Aorta (tissue), 5 donors: ENCODE measurements at regions not wholly inside any gene's neighbourhood (a gene's known extent, or its start where the extent isn't known, plus 50 kb on each side); places are given as distances from the start of the nearest gene placed in this dataset.
"Not testable (repeated sequence)": the region's sequence is repeated elsewhere in the genome, so short reads cannot be mapped to it uniquely, and the experiment has no call there.

ENCODE experiments used
- ATAC-seq: fragments of 200-7000 bp; cut with Tn5 transposase; one replicate; pipeline ENCODE4 v1.9.1; 2022; ENCODE audit warnings: moderate library complexity; ENCODE audit not compliant: low FRiP score
- DNase-seq, 2 donors: peaks; one replicate each; pipeline ENCODE4 v3.0.0-alpha.2; 2020
- H3K27ac ChIP-seq, 2 donors: one replicate each; pipeline ENCODE4 v1.5.1; 2013; ENCODE audit warnings: low read length in 2 of 2, mild to moderate bottlenecking in 2 of 2, moderate library complexity in 2 of 2, control low read depth in 1 of 2, inconsistent platforms in 1 of 2, low read depth in 1 of 2
- H3K27me3 ChIP-seq, 2 donors: one replicate each; pipeline ENCODE4 v1.6.1; 2013; ENCODE audit warnings: control low read depth in 1 of 2, low read length in 1 of 2, mild to moderate bottlenecking in 1 of 2, moderate library complexity in 1 of 2; ENCODE audit not compliant: insufficient read depth in 2 of 2, control insufficient read depth in 1 of 2
- H3K36me3 ChIP-seq, 2 donors: one replicate each; pipeline ENCODE4 v1.6.1; 2013; ENCODE audit warnings: control low read depth in 1 of 2, low read length in 1 of 2, mild to moderate bottlenecking in 1 of 2; ENCODE audit not compliant: insufficient read depth in 2 of 2, control insufficient read depth in 1 of 2
- H3K4me1 ChIP-seq, 2 donors: one replicate each; pipeline ENCODE4 v1.6.1; 2013; ENCODE audit warnings: low read length in 2 of 2, control low read depth in 1 of 2, mild to moderate bottlenecking in 1 of 2, moderate library complexity in 1 of 2; ENCODE audit not compliant: insufficient read depth in 2 of 2, control insufficient read depth in 1 of 2
- H3K4me3 ChIP-seq, 2 donors: one replicate each; pipeline ENCODE4 v1.5.1; 2013; ENCODE audit warnings: low read length in 2 of 2, control low read depth in 1 of 2, mild to moderate bottlenecking in 1 of 2
- H3K9me3 ChIP-seq: one replicate; pipeline ENCODE4 v1.6.1; 2013; ENCODE audit warnings: mild to moderate bottlenecking, low read length; ENCODE audit not compliant: control insufficient read depth
- WGBS, 2 donors: extraction: QIAGEN DNeasy Blood & Tissue Kit; methylation state at CpG; one replicate each; pipeline ENCODE4 v1.1.7; 2013; 5-methylcytosine and 5-hydroxymethylcytosine counted together
- intact Hi-C, 2 donors: fragments of 100-400 bp; cut with DNase I; formaldehyde crosslinking; loops; one replicate each; pipeline versions ENCODE4 v1.14.2 to v1.15.0; 2022
- donor health status: healthy with polysubstance abuse.
- donor health status: Bipolar disorder and iron deficiency.
- donor health status: DM: no; HTN: no; CAD: no.
- donor health status: DM: no; HTN: no; CAD: no.
- donor health status: DM: yes; HTN: yes; CAD: no.

- intact Hi-C loops, H3K9me3 ChIP-seq, H3K4me3 ChIP-seq, H3K27me3 ChIP-seq, ATAC-seq, H3K4me1 ChIP-seq, H3K36me3 ChIP-seq, H3K27ac ChIP-seq, DNase-seq: not testable (repeated sequence)
- no CpG with 5 or more reads among the region's 1 CpG for WGBS, 2 donors
Measured at GRCh38 chr1:120308940-120309578, 105.8 kb upstream of the NBPF8 start.

- H3K4me1 ChIP-seq, H3K4me3 ChIP-seq, H3K9me3 ChIP-seq, H3K27ac ChIP-seq, H3K27me3 ChIP-seq, DNase-seq, H3K36me3 ChIP-seq, intact Hi-C loops: not testable (repeated sequence)
- no CpG with 5 or more reads among the region's 3 CpGs for WGBS, 2 donors
- ATAC-seq: peak; percentile 92
Measured at GRCh38 chr1:120305046-120305445, 109.8 kb upstream of the NBPF8 start.

GRCh38 chr1:120304341-120304740 lies 110.5 kb upstream of the NBPF8 start:
- H3K27me3 ChIP-seq, H3K4me3 ChIP-seq, ATAC-seq, DNase-seq, H3K27ac ChIP-seq, H3K4me1 ChIP-seq, H3K36me3 ChIP-seq, H3K9me3 ChIP-seq, intact Hi-C loops: not testable (repeated sequence)
- no CpG with 5 or more reads among the region's 2 CpGs for WGBS, 2 donors

- DNase-seq, H3K4me1 ChIP-seq, H3K27me3 ChIP-seq, H3K9me3 ChIP-seq, H3K27ac ChIP-seq, H3K36me3 ChIP-seq, H3K4me3 ChIP-seq, intact Hi-C loops: not testable (repeated sequence)
- ATAC-seq: peak; percentile 46
- WGBS, 2 donors: 85 to 95% methylated on average over 2 of the region's 4 CpGs
Measured at GRCh38 chr1:120299433-120300057, 115.3 kb upstream of the NBPF8 start.

- H3K4me1 ChIP-seq, H3K36me3 ChIP-seq, ATAC-seq, H3K27me3 ChIP-seq, DNase-seq, H3K9me3 ChIP-seq, H3K4me3 ChIP-seq, intact Hi-C loops, H3K27ac ChIP-seq: not testable (repeated sequence)
- WGBS, 2 donors: no CpG with 5 or more reads among the region's 3 CpGs
Measured at GRCh38 chr1:120298487-120298886, 116.3 kb upstream of the NBPF8 start.

- H3K9me3 ChIP-seq, intact Hi-C loops, H3K27me3 ChIP-seq, ATAC-seq, DNase-seq, H3K4me1 ChIP-seq, H3K27ac ChIP-seq, H3K36me3 ChIP-seq, H3K4me3 ChIP-seq: not testable (repeated sequence)
- WGBS, 2 donors: no CpG with 5 or more reads among the region's 3 CpGs
Measured at GRCh38 chr1:120297345-120297953, 117.4 kb upstream of the NBPF8 start.

GRCh38 chr1:120290105-120290504 lies 113.8 kb upstream of the SEC22B start:
- H3K27me3 ChIP-seq, DNase-seq, ATAC-seq, H3K4me3 ChIP-seq, intact Hi-C loops, H3K9me3 ChIP-seq, H3K36me3 ChIP-seq, H3K27ac ChIP-seq, H3K4me1 ChIP-seq: not testable (repeated sequence)
- no CpG with 5 or more reads among the region's 3 CpGs for WGBS, 2 donors

GRCh38 chr1:120289601-120290074 lies 113.3 kb upstream of the SEC22B start:
- H3K4me1 ChIP-seq, intact Hi-C loops, H3K27me3 ChIP-seq, ATAC-seq, DNase-seq, H3K36me3 ChIP-seq, H3K27ac ChIP-seq, H3K9me3 ChIP-seq, H3K4me3 ChIP-seq: not testable (repeated sequence)
- WGBS, 2 donors: no CpG with 5 or more reads among the region's 3 CpGs
